Esophagus muscularis mucosa (tissue), 4 donors: ENCODE measurements at regions not wholly inside any gene's neighbourhood (a gene's known extent, or its start where the extent isn't known, plus 50 kb on each side); places are given as distances from the start of the nearest gene placed in this dataset.
A peak's percentile ranks its signal among the peaks of the same experiment; 100 is the strongest.

Experiments used
- DNase-seq: peaks from one replicate; pipeline ENCODE4 v3.0.0-alpha.2; 2017; ENCODE audit errors: extremely low spot score
- H3K27ac ChIP-seq, 4 donors: fragments of 200-600 bp; sonication (generic); replicated peaks in 1 of 4; 1 replicate in 3 of 4; 2 replicates in 1 of 4; pipeline ENCODE4 v1.5.1; 2016 to 2019; ENCODE audit warnings: mild to moderate bottlenecking in 1 of 4
- H3K27me3 ChIP-seq, 4 donors: fragments of 200-600 bp; sonication (generic); one replicate each; pipeline versions ENCODE4 v1.5.1 to v1.6.0; 2016 to 2019
- H3K36me3 ChIP-seq, 4 donors: fragments of 200-600 bp; sonication (generic); one replicate each; pipeline ENCODE4 v1.5.1; 2016 to 2019
- H3K4me1 ChIP-seq, 4 donors: fragments of 200-600 bp; sonication (generic); one replicate each; pipeline ENCODE4 v1.5.1; 2016 to 2019
- H3K4me3 ChIP-seq, 4 donors: fragments of 200-600 bp; sonication (generic); 1 replicate in 2 of 4; 2 replicates in 2 of 4; pipeline ENCODE4 v1.5.1; 2016 to 2019; ENCODE audit warnings: mild to moderate bottlenecking in 4 of 4, moderate library complexity in 1 of 4
- H3K9me3 ChIP-seq, 4 donors: fragments of 200-600 bp; sonication (generic); 1 replicate in 3 of 4; 2 replicates in 1 of 4; pipeline ENCODE4 v1.5.1; 2016 to 2019
- CTCF ChIP-seq, 3 experiments: fragments of 200-600 bp in 2 of 3; fragments of 450-650 bp in 1 of 3; sonication (generic) in 2 of 3; IDR thresholded peaks; one replicate each; pipeline ENCODE4 v1.5.1; 2017 to 2019; ENCODE audit warnings: antibody characterized with exemption in 3 of 3, mild to moderate bottlenecking in 2 of 3, moderate library complexity in 1 of 3
- EP300 ChIP-seq: sonication (generic); formaldehyde crosslinking; IDR thresholded peaks from one replicate; pipeline ENCODE4 v1.6.1; 2017; ENCODE audit warnings: antibody characterized with exemption
- POLR2A ChIP-seq: fragments of 450-650 bp; IDR thresholded peaks from one replicate; pipeline ENCODE4 v1.6.1; 2017; ENCODE audit warnings: antibody characterized with exemption, moderate library complexity, mild to moderate bottlenecking, low read depth
- POLR2AphosphoS5 ChIP-seq, 2 donors: sonication (generic); formaldehyde crosslinking; IDR thresholded peaks; one replicate each; pipeline ENCODE4 v1.6.1; 2017; ENCODE audit warnings: antibody characterized with exemption in 2 of 2
- WGBS: methylation state at CpG from one replicate; pipeline ENCODE4 v1.1.5; 2018; 5-methylcytosine and 5-hydroxymethylcytosine counted together
- intact Hi-C: fragments of 100-400 bp; cut with DNase I; formaldehyde crosslinking; loops from one replicate; pipeline ENCODE4 v1.15.1; 2023

GRCh38 chr4:126396121-126396520 is 1081.4 kb downstream of the FAT4 start:
- no peak overlapping the region for H3K4me3 ChIP-seq
- H3K36me3 ChIP-seq, result no peaks in the 10 kb centered on the region
- no peaks in the 10 kb centered on the region for H3K9me3 ChIP-seq
- H3K4me1 ChIP-seq, result no peaks in the 10 kb centered on the region
- TF ChIP-seq EP300, result no peak
- TF ChIP-seq POLR2AphosphoS5 (IDR thresholded peaks at IDR 0.05), result no peak
- TF ChIP-seq CTCF (IDR thresholded peaks at IDR 0.05), result no peak
- no peak for TF ChIP-seq POLR2A
- DNase-seq, result no peak
- intact Hi-C loops, result no loop called here
- 92% methylated on average over 3 of the region's 3 CpGs for WGBS
- H3K27ac ChIP-seq, result no peak overlapping the region
- H3K27me3 ChIP-seq, result no peaks in the 10 kb centered on the region

- Histone ChIP-seq H3K9me3 (no peaks in the 10 kb centered on the region), H3K4me1 (no peaks in the 10 kb centered on the region), H3K36me3 (no peaks in the 10 kb centered on the region), H3K4me3 (no peak overlapping the region), H3K27me3 (no peaks in the 10 kb centered on the region), H3K27ac (no peak overlapping the region)
- 100% methylated on average over 1 of the region's 1 CpG for WGBS
- TF ChIP-seq POLR2AphosphoS5 (IDR thresholded peaks at IDR 0.05) (no peak), CTCF (IDR thresholded peaks at IDR 0.05) (no peak), EP300 (no peak), POLR2A (no peak)
- intact Hi-C loops, result no loop called here
- DNase-seq, result no peak
Observed at GRCh38 chr4:126396703-126397102, 1081.9 kb downstream of the FAT4 start.

- H3K27me3 ChIP-seq, result no peaks in the 10 kb centered on the region
- H3K9me3 ChIP-seq, result no peaks in the 10 kb centered on the region
- no peak for DNase-seq
- 83% methylated on average over 1 of the region's 1 CpG for WGBS
- TF ChIP-seq POLR2A (no peak), EP300 (no peak), CTCF (IDR thresholded peaks at IDR 0.05) (no peak), POLR2AphosphoS5 (IDR thresholded peaks at IDR 0.05) (no peak)
- H3K27ac ChIP-seq, result no peak overlapping the region
- H3K4me3 ChIP-seq, result no peak overlapping the region
- no peaks in the 10 kb centered on the region for H3K36me3 ChIP-seq
- no peaks in the 10 kb centered on the region for H3K4me1 ChIP-seq
- intact Hi-C loops, result no loop called here
Observed at GRCh38 chr4:126404549-126404948, 1089.8 kb downstream of the FAT4 start.

GRCh38 chr4:126405369-126405982 is 1090.7 kb downstream of the FAT4 start:
- Histone ChIP-seq H3K36me3 (no peaks in the 10 kb centered on the region), H3K4me1 (no peaks in the 10 kb centered on the region), H3K27me3 (no peaks in the 10 kb centered on the region), H3K4me3 (no peak overlapping the region), H3K9me3 (no peaks in the 10 kb centered on the region), H3K27ac (no peak overlapping the region)
- 68% methylated on average over 2 of the region's 2 CpGs for WGBS
- intact Hi-C loops, result no loop called here
- TF ChIP-seq CTCF (IDR thresholded peaks at IDR 0.05) (peak; percentile 10 to 36 (median 11)), POLR2A (no peak)
- no peak for DNase-seq

GRCh38 chr4:126409746-126410145 is 1095.0 kb downstream of the FAT4 start:
- intact Hi-C loops, result no loop called here
- H3K9me3 ChIP-seq, result no peaks in the 10 kb centered on the region
- no peak overlapping the region for H3K27ac ChIP-seq
- no peaks in the 10 kb centered on the region for H3K36me3 ChIP-seq
- DNase-seq, result no peak
- no peaks in the 10 kb centered on the region for H3K4me1 ChIP-seq
- TF ChIP-seq EP300 (no peak), POLR2AphosphoS5 (IDR thresholded peaks at IDR 0.05) (no peak), CTCF (IDR thresholded peaks at IDR 0.05) (no peak), POLR2A (no peak)
- WGBS, result 82% methylated on average over 4 of the region's 4 CpGs
- H3K27me3 ChIP-seq, result no peaks in the 10 kb centered on the region
- no peak overlapping the region for H3K4me3 ChIP-seq
